Mesenchymal stem cell (in vitro differentiated cells and primary cell): ENCODE measurements at regions not wholly inside any gene's neighbourhood (a gene's known extent, or its start where the extent isn't known, plus 50 kb on each side); places are given as distances from the start of the nearest gene placed in this dataset.

Experiments used
- DNase-seq: peaks from one replicate; pipeline ENCODE4 v3.0.0-alpha.2; 2013
- H2AFZ ChIP-seq: one replicate; pipeline ENCODE4 v1.6.1; 2013; ENCODE audit warnings: low read depth, mild to moderate bottlenecking, control low read depth, inconsistent platforms, low read length, moderate library complexity
- H2AK5ac ChIP-seq: 2 replicates; pipeline ENCODE4 v1.6.1; 2013; ENCODE audit warnings: low read length, moderate library complexity, mild to moderate bottlenecking, inconsistent platforms; ENCODE audit not compliant: severe bottlenecking
- H2BK120ac ChIP-seq: one replicate; pipeline ENCODE4 v1.6.1; 2013; ENCODE audit warnings: low read depth, mild to moderate bottlenecking, inconsistent platforms, low read length, moderate library complexity
- H2BK12ac ChIP-seq, 2 experiments: one replicate each; pipeline ENCODE4 v1.6.1; 2013; ENCODE audit warnings: inconsistent platforms in 2 of 2, low read length in 2 of 2, mild to moderate bottlenecking in 2 of 2, moderate library complexity in 2 of 2, control low read depth in 1 of 2
- H2BK15ac ChIP-seq: one replicate; pipeline ENCODE4 v1.6.1; 2013; ENCODE audit warnings: mild to moderate bottlenecking, low read depth, inconsistent platforms; ENCODE audit not compliant: poor library complexity, severe bottlenecking
- H2BK5ac ChIP-seq: 2 replicates; pipeline ENCODE4 v1.6.1; 2013; ENCODE audit warnings: low read depth, mild to moderate bottlenecking, low read length, control low read depth, inconsistent platforms; ENCODE audit not compliant: poor library complexity, severe bottlenecking
- H3K14ac ChIP-seq, 2 experiments: one replicate each; pipeline ENCODE4 v1.6.1; 2013; ENCODE audit warnings: inconsistent platforms in 2 of 2, low read length in 2 of 2, control low read depth in 1 of 2, mild to moderate bottlenecking in 1 of 2, moderate library complexity in 1 of 2
- H3K18ac ChIP-seq, 2 experiments: one replicate each; pipeline ENCODE4 v1.6.1; 2013; ENCODE audit warnings: inconsistent platforms in 2 of 2, low read length in 2 of 2, control low read depth in 1 of 2, low read depth in 1 of 2, mild to moderate bottlenecking in 1 of 2
- H3K23ac ChIP-seq, 2 experiments: one replicate each; pipeline ENCODE4 v1.6.1; 2013; ENCODE audit warnings: inconsistent platforms in 2 of 2, low read length in 2 of 2, mild to moderate bottlenecking in 2 of 2, moderate library complexity in 2 of 2, control low read depth in 1 of 2
- H3K27ac ChIP-seq: 2 replicates; pipeline ENCODE4 v1.5.1; 2013; ENCODE audit warnings: mild to moderate bottlenecking, moderate library complexity, low read length, control low read depth, inconsistent platforms; ENCODE audit not compliant: poor library complexity, severe bottlenecking
- H3K27me3 ChIP-seq, 2 experiments: 2 replicates each; pipeline versions ENCODE4 v1.6.1 to v1.7.0; 2013; ENCODE audit warnings: low read length in 2 of 2, mild to moderate bottlenecking in 2 of 2, moderate library complexity in 2 of 2, control low read depth in 1 of 2, inconsistent platforms in 1 of 2; ENCODE audit not compliant: control insufficient read depth in 1 of 2, insufficient read depth in 1 of 2
- H3K36me3 ChIP-seq, 2 experiments: 2 replicates each; pipeline versions ENCODE4 v1.6.1 to v1.7.0; 2013; ENCODE audit warnings: low read length in 2 of 2, control low read depth in 1 of 2, inconsistent platforms in 1 of 2, low read depth in 1 of 2, mild to moderate bottlenecking in 1 of 2; ENCODE audit not compliant: insufficient read depth in 2 of 2, control insufficient read depth in 1 of 2
- H3K4ac ChIP-seq, 2 experiments: one replicate each; pipeline ENCODE4 v1.6.1; 2013; ENCODE audit warnings: inconsistent platforms in 2 of 2, low read length in 2 of 2, mild to moderate bottlenecking in 2 of 2, moderate library complexity in 2 of 2, control low read depth in 1 of 2, low read depth in 1 of 2
- H3K4me1 ChIP-seq: 2 replicates; pipeline ENCODE4 v1.6.1; 2013; ENCODE audit warnings: low read depth, low read length, control low read depth; ENCODE audit not compliant: control insufficient read depth, insufficient read depth
- H3K4me2 ChIP-seq: 2 replicates; pipeline ENCODE4 v1.6.1; 2013; ENCODE audit warnings: low read length, mild to moderate bottlenecking, inconsistent platforms; ENCODE audit not compliant: poor library complexity, severe bottlenecking
- H3K4me3 ChIP-seq, 2 experiments: 2 replicates each; pipeline versions ENCODE4 v1.5.1 to v1.7.0; 2013; ENCODE audit warnings: low read length in 2 of 2, mild to moderate bottlenecking in 2 of 2, control low read depth in 1 of 2, low read depth in 1 of 2; ENCODE audit not compliant: insufficient read depth in 1 of 2
- H3K79me1 ChIP-seq: replicated peaks from 2 replicates; pipeline ENCODE4 v1.6.1; 2013; ENCODE audit warnings: mild to moderate bottlenecking, control low read depth, low read length, inconsistent platforms; ENCODE audit not compliant: poor library complexity, severe bottlenecking
- H3K9ac ChIP-seq: 2 replicates; pipeline ENCODE4 v1.7.0; 2013; ENCODE audit warnings: mild to moderate bottlenecking, low read length, moderate library complexity
- H3K9me3 ChIP-seq: 2 replicates; pipeline ENCODE4 v1.7.0; 2013; ENCODE audit warnings: mild to moderate bottlenecking, low read length; ENCODE audit not compliant: control insufficient read depth
- H4K8ac ChIP-seq: one replicate; pipeline ENCODE4 v1.6.1; 2013; ENCODE audit warnings: inconsistent platforms, mild to moderate bottlenecking, low read length, moderate library complexity
- H4K91ac ChIP-seq: one replicate; pipeline ENCODE4 v1.6.1; 2013; ENCODE audit warnings: mild to moderate bottlenecking, low read length, inconsistent platforms
- WGBS: methylation state at CpG from one replicate; pipeline ENCODE4 v1.1.7; 2013; ENCODE audit warnings: mixed read lengths; 5-methylcytosine and 5-hydroxymethylcytosine counted together

DNA sequence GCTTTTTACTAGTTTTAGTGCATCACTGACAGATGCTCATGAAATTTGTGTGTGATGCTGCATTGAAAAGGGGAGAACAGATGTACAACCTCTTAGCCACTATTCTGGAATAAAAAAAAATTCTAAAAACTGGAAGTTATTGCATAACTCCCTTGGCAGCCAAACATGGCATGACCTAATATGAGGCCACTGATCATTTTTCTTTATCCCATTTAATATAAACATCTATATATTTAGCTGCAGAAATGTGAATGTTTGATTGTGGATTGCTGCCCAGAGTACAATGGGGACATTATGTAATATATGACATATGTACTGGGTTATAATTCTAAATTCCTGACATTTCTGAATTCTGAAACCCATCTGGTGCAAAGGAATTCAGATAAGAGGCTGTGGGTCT lies 86.5 kb downstream of the CDCA7 start:
- H2BK5ac ChIP-seq, result no peak overlapping the region
- no peaks in the 10 kb centered on the region for H3K36me3 ChIP-seq
- no peak overlapping the region for H2BK15ac ChIP-seq
- H2BK12ac ChIP-seq, result no peak overlapping the region
- no peak overlapping the region for H3K9ac ChIP-seq
- DNase-seq, result no peak
- no peak overlapping the region for H4K8ac ChIP-seq
- no peak overlapping the region for H3K4me3 ChIP-seq
- H3K79me1 ChIP-seq, result no peaks in the 10 kb centered on the region
- H4K91ac ChIP-seq, result no peak overlapping the region
- no peak overlapping the region for H3K4me2 ChIP-seq
- no peaks in the 10 kb centered on the region for H3K4me1 ChIP-seq
- H2BK120ac ChIP-seq, result no peak overlapping the region
- H3K27me3 ChIP-seq, result no peaks in the 10 kb centered on the region
- no peak overlapping the region for H3K18ac ChIP-seq
- no peak overlapping the region for H2AFZ ChIP-seq
- no peak overlapping the region for H3K27ac ChIP-seq
- no peak overlapping the region for H3K23ac ChIP-seq
- no peak overlapping the region for H2AK5ac ChIP-seq
- no peaks in the 10 kb centered on the region for H3K9me3 ChIP-seq
- no peak overlapping the region for H3K14ac ChIP-seq
- H3K4ac ChIP-seq, result no peak overlapping the region

DNA sequence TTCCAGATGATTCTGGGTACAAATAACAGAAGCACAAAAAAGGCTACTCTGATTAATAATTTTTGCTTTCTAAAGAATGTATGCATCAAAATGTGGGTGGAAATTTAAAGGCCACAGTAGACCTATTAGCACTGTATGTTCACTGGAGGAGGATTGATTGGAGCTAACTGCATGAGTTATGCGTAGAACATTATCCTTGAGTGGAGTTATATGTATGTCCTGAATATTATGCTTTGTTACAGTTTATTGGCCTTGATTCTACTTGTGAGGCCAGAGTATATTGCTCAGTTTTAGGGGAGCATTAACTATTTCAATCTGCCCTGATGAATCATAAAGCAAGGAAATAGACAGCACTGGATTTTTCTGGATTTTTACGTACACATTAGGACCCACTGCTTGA lies 87.9 kb downstream of the CDCA7 start:
- Histone ChIP-seq H3K4me3 (no peak overlapping the region), H3K9me3 (no peaks in the 10 kb centered on the region), H3K4me1 (no peaks in the 10 kb centered on the region), H3K79me1 (no peaks in the 10 kb centered on the region), H2BK12ac (no peak overlapping the region), H2BK15ac (no peak overlapping the region), H4K8ac (no peak overlapping the region), H3K9ac (no peak overlapping the region), H3K4ac (no peak overlapping the region), H2AFZ (no peak overlapping the region), H3K23ac (no peak overlapping the region), H4K91ac (no peak overlapping the region), H3K14ac (no peak overlapping the region), H2AK5ac (no peak overlapping the region), H3K4me2 (no peak overlapping the region), H2BK120ac (no peak overlapping the region), H3K27ac (no peak overlapping the region), H2BK5ac (no peak overlapping the region), H3K36me3 (no peaks in the 10 kb centered on the region), H3K27me3 (no peaks in the 10 kb centered on the region), H3K18ac (no peak overlapping the region)
- DNase-seq, result no peak
- WGBS, result 97% methylated on average over 2 of the region's 2 CpGs

DNA sequence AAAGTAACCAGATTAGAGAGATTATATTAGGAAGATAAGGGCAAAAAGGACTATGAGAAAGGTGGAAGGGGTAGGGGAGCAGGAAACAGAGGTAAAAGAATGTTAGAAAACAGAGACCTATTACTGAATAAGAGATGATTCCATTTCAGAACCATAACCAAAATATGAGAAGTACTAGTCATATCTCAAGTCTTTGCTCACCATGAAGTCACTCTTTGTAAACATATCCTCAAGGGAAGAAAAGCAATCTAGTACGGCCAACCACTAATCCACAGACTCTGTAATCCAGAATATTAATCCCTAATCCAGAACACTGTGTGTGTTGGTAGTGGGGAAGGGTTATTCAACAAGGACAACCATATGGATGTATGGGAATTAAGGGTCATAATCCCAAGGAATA lies 92.0 kb downstream of the CDCA7 start:
- Histone ChIP-seq H2BK12ac (no peak overlapping the region), H2BK5ac (no peak overlapping the region), H4K8ac (no peak overlapping the region), H3K9ac (no peak overlapping the region), H3K79me1 (no peaks in the 10 kb centered on the region), H3K27me3 (no peaks in the 10 kb centered on the region), H2BK15ac (no peak overlapping the region), H3K14ac (no peak overlapping the region), H2AFZ (no peak overlapping the region), H3K36me3 (no peaks in the 10 kb centered on the region), H3K4ac (no peak overlapping the region), H3K9me3 (no peaks in the 10 kb centered on the region), H3K23ac (no peak overlapping the region), H2BK120ac (no peak overlapping the region), H3K27ac (no peak overlapping the region), H3K4me3 (no peak overlapping the region), H4K91ac (no peak overlapping the region), H3K18ac (no peak overlapping the region), H3K4me2 (no peak overlapping the region), H3K4me1 (no peaks in the 10 kb centered on the region), H2AK5ac (no peak overlapping the region)
- no CpG with 5 or more reads among the region's 1 CpG for WGBS
- no peak for DNase-seq

DNA sequence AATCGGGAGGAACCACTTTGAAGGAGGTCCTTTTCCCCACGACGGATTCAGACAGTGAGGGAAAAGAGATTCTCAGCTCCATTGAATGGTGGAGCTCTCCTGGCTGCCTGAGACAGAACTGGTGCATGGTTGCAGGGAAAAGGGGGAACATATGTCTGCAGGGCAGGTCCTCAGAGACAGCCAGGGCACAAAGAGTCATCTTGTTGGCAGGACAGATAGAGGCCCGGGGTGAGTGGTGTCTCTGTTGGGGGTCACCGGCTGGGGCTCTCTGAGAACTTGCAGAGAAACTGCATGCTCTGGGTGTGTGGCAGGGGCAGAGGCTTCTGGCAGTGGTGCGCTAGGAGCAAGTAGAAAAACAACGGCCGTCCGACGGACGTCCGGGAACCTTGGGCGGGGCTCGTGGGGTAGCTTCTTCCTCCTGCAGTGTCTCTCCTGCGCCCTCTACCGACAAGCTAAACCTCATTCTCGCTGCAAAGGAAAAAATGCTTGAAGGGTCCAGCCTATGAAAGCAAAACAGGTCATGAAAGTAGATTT lies 94.3 kb downstream of the CDCA7 start:
- H3K4me2 ChIP-seq, result peak overlapping the region; percentile 51
- no peaks in the 10 kb centered on the region for H3K9me3 ChIP-seq
- H2BK5ac ChIP-seq, result no peak overlapping the region
- no peak overlapping the region for H2AK5ac ChIP-seq
- H4K91ac ChIP-seq, result no peak overlapping the region
- peak overlapping the region; percentile 37 to 70 for H3K4me3 ChIP-seq
- H2BK120ac ChIP-seq, result no peak overlapping the region
- peak overlapping the region in 1 of 2 experiments; percentile 81 for H3K18ac ChIP-seq
- H3K4ac ChIP-seq, result no peak overlapping the region
- DNase-seq, result peak; percentile 82
- H3K36me3 ChIP-seq, result no peaks in the 10 kb centered on the region
- H2BK15ac ChIP-seq, result no peak overlapping the region
- H2BK12ac ChIP-seq, result peak overlapping the region in 1 of 2 experiments; percentile 63
- WGBS, result 18% methylated on average over 13 of the region's 17 CpGs
- H3K79me1 ChIP-seq, result no peaks in the 10 kb centered on the region
- no peak overlapping the region for H3K14ac ChIP-seq
- peak overlapping the region; percentile 91 for H4K8ac ChIP-seq
- H3K23ac ChIP-seq, result no peak overlapping the region
- peak overlapping the region; percentile 8 for H3K27ac ChIP-seq
- no peaks in the 10 kb centered on the region for H3K27me3 ChIP-seq
- H3K4me1 ChIP-seq, result no peaks in the 10 kb centered on the region
- H3K9ac ChIP-seq, result peak overlapping the region; percentile 53
- H2AFZ ChIP-seq, result peak overlapping the region; percentile 97
